Middle frontal gyrus (tissue), 1 donor: ENCODE measurements at regions not wholly inside any gene's neighbourhood (a gene's known extent, or its start where the extent isn't known, plus 50 kb on each side); places are given as distances from the start of the nearest gene placed in this dataset.

Experiments used
- DNase-seq: peaks from one replicate; pipeline ENCODE4 v3.0.0-alpha.2; 2015; ENCODE audit warnings: low spot score; ENCODE audit errors: extremely low spot score

GRCh38 chr2:57908736-57909161 is 137.9 kb upstream of the VRK2 start:
- DNase-seq = no peak

GRCh38 chr2:57918126-57918525 is 128.5 kb upstream of the VRK2 start:
- DNase-seq = no peak

- no peak for DNase-seq
Measured at GRCh38 chr2:57920342-57920939, 126.2 kb upstream of the VRK2 start.

GRCh38 chr2:57934659-57935058 is 111.9 kb upstream of the VRK2 start:
- no peak for DNase-seq

GRCh38 chr2:57936216-57936615 is 110.4 kb upstream of the VRK2 start:
- DNase-seq = no peak

GRCh38 chr2:57937456-57937855 is 109.2 kb upstream of the VRK2 start:
- no peak for DNase-seq

- DNase-seq = no peak
Measured at GRCh38 chr2:57941816-57942215, 104.8 kb upstream of the VRK2 start.

- no peak for DNase-seq
Measured at GRCh38 chr2:57943315-57943714, 103.3 kb upstream of the VRK2 start.

GRCh38 chr2:57947398-57947797 is 99.2 kb upstream of the VRK2 start:
- DNase-seq = no peak

- DNase-seq = no peak
Measured at GRCh38 chr2:57954020-57954419, 92.6 kb upstream of the VRK2 start.

- no peak for DNase-seq
Measured at GRCh38 chr2:57957238-57957637, 89.4 kb upstream of the VRK2 start.

GRCh38 chr2:57959390-57959789 is 87.2 kb upstream of the VRK2 start:
- no peak for DNase-seq

GRCh38 chr2:57962861-57963260 is 83.7 kb upstream of the VRK2 start:
- no peak for DNase-seq

- no peak for DNase-seq
Measured at GRCh38 chr2:57965219-57965618, 81.4 kb upstream of the VRK2 start.

- DNase-seq = no peak
Measured at GRCh38 chr2:57965961-57966360, 80.6 kb upstream of the VRK2 start.

- no peak for DNase-seq
Measured at GRCh38 chr2:57973621-57974186, 72.9 kb upstream of the VRK2 start.

GRCh38 chr2:57979158-57979557 is 67.4 kb upstream of the VRK2 start:
- DNase-seq = no peak

- peak; percentile 16 for DNase-seq
Measured at GRCh38 chr2:57981083-57981768, 65.4 kb upstream of the VRK2 start.

- DNase-seq = no peak
Measured at GRCh38 chr2:57987835-57988573, 58.6 kb upstream of the VRK2 start.

GRCh38 chr2:57990118-57990725 is 56.4 kb upstream of the VRK2 start:
- no peak for DNase-seq
